ENCODE measurements at regions not wholly inside any gene's neighbourhood (a gene's known extent, or its start where the extent isn't known, plus 50 kb on each side); places are given as distances from the start of the nearest gene placed in this dataset.
"Not testable (repeated sequence)": the region's sequence is repeated elsewhere in the genome, so short reads cannot be mapped to it uniquely, and the experiment has no call there.

DNA sequence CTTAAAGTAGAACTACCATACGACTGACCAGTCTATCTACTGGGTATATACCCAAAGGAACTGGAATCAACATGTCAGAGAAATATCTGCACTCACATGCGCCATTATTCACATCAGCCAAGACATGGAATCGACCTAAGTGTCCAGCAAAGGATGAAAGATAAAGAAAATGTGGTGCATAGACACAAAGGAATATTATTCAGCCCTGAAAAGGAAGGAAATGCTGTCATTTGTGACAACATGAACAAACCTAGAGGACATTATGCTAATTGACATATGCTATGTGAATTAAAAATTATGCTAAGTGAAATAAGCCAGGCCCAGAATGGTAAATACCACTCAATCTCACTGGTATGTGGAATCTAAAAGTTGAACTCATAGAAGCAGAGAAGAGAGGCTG lies 123.7 kb downstream of the KLF6 start:
- DNase-seq = no peak

GRCh38 chr10:3660753-3661152 lies 124.3 kb downstream of the KLF6 start:
- no peak for DNase-seq

DNA sequence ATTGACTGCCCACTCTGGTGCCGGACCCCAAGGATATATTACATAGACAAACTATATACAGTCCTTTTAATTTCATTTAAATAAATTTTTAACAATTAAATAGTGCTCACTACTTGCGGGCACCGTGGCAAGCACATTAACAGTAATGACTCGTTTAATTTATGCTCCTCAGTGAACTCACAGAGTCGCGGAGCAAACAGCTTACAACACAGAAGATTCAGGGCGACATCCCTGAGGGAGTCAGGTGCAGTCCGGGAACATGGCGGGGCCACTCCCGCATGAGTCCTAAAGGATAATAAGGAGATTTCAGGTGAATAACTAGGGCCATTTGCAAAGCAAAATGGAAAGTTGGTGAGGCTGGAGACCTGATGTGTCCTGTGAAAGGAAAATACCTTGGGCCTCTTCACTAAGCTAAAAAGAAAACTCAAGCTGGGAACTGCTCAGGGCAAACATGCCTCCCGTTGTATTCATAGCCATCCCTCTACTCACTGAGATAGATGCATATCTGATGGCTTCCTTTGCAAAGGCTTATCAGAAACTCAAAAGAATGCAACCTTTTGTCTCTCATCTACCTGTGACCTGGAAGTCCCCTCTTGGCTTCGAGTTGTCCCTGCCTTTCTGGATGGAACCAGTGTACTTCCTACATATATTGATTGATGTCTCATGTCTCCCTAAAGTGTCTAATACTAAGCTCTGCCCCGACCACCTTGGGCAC lies 125.6 kb downstream of the KLF6 start:
- DNase-seq = no peak

- no peak for DNase-seq
These were observed 126.2 kb downstream of the KLF6 start for GRCh38 chr10:3658766-3659165.

DNA sequence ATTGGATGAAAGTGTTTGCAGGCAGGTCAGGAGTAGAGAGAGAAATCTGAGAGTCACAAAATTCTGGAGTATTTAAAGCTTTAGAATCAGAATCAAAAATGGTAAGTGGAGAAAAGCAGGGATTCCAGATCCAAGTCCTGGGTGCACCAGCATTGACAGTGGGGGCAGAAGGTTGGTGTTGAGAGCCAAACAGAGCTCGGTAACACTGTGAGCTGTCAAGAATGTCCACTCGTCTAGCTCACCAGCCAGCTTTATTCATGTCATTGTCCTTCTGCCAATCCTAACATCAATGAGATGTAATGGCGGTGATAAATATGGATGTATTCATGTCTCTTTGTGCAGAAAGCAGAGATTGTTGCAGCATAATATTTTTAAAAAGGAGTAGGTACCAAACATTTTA lies 128.8 kb downstream of the KLF6 start:
- no peak for DNase-seq

- DNase-seq = no peak
These were observed 129.5 kb downstream of the KLF6 start for GRCh38 chr10:3655528-3655927.

DNA sequence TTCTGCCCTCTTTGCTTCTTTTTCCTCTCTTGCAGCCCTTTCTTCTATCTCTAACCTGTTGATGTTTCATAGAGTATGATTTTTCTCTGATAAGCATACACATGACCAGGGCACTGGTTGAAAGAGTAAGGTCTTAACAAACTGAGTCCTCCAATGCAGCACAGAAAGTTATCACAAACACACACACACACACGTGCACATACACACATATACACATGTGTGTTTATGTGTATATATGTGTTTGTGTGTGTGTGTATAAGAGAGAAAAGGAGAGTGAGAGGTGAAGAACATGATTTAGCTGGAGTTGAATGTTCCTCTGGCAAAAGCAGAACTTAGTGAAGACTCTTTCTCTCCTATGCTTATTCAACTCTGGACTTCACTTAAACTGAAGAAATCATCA lies 130.0 kb downstream of the KLF6 start:
- DNase-seq = no peak

DNA sequence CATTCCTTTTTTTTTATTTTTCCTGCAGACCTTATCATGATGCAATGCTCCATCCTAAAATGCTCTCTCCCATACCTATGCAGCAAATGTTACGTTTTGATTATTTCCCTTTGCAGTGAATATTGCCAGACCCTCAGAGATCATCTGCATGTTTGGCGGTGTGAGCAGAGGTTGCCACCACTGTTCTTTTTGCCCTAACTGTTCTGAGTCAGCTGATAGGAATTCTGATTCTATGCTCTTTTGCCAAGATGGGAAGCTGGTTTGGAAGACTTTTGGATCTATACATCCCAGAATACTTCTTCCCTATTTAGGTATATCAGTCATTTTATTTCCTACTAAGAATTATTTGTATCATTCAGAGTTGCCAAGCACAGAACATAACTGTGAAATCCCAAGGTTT lies 130.5 kb downstream of the KLF6 start:
- DNase-seq = no peak

GRCh38 chr10:3653303-3653702 lies 131.7 kb downstream of the KLF6 start:
- not testable (repeated sequence) for DNase-seq

- DNase-seq = no peak
These were observed 132.1 kb downstream of the KLF6 start for GRCh38 chr10:3652886-3653285.

DNA sequence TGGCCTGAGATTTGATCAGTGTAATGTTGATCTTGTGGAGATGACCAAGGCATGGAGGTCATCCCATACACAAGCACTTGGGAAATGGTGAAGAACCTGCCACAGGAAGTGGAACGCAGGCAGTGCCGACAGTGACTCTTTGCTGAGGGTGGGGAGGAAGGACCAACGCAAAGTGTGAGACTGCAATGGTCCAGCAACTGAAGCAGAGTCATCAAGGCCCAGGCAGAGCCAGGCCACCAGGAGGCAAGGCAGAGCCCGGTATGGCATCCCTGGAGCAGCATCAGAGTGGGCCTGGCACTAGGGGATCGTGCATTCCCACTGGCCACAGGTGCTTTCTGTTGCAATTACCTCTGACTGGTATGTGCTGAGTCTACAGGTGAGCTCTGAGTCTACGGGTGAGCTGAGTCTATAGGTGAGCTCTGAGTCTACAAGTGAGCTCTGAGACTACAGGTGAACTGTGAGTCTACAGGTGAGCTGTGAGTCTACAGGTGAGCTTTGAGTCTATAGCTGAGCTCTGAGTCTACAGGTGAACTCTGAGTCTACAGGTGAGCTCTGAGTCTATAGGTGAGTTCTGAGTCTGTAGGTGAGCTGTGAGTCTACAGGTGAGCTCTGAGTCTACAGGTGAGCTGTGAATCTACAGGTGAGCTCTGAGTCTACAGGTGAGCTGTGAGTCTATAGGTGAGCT lies 132.9 kb downstream of the KLF6 start:
- DNase-seq = no peak

DNA sequence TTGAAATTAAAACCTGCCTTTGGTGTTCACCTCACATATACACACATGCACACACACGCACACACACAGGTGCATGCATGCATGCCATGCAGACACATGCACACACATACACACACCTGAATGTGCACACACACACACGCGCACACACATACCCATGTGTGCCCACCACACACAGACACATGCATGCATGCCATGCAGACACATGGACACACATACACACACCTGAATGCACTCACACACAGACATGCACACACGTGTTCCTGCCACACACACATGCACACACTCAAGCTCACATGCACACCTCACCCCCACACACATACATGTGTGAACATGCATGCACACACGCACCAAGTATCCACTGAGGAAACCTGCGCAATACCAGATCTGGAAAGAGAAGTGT lies 136.4 kb downstream of the KLF6 start:
- no peak for DNase-seq

- DNase-seq = no peak
These were observed 136.8 kb downstream of the KLF6 start for GRCh38 chr10:3648170-3648569.

- DNase-seq = no peak
These were observed 137.9 kb downstream of the KLF6 start for GRCh38 chr10:3647074-3647473.

GRCh38 chr10:3645406-3645805 lies 139.6 kb downstream of the KLF6 start:
- no peak for DNase-seq

GRCh38 chr10:3640816-3641215 lies 144.2 kb downstream of the KLF6 start:
- no peak for DNase-seq

DNA sequence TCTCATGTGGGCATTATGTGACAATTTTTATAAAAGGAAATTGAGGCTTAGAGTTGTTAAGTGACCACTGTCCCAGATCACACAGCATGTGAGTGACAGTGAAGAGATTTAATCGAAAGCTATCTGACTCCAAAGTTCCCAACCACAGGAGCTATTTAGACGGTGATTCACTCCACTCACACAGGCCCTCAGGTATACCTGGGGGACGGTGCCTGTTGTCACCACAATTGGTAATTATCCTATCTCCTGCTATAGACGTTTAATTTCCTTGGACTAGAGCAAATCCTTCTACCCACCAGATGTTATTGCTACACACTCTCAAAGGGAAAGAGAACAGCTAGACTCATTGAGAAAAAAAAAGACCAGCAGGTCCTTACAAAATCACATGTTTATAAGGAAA lies 145.5 kb downstream of the KLF6 start:
- no peak for DNase-seq

DNA sequence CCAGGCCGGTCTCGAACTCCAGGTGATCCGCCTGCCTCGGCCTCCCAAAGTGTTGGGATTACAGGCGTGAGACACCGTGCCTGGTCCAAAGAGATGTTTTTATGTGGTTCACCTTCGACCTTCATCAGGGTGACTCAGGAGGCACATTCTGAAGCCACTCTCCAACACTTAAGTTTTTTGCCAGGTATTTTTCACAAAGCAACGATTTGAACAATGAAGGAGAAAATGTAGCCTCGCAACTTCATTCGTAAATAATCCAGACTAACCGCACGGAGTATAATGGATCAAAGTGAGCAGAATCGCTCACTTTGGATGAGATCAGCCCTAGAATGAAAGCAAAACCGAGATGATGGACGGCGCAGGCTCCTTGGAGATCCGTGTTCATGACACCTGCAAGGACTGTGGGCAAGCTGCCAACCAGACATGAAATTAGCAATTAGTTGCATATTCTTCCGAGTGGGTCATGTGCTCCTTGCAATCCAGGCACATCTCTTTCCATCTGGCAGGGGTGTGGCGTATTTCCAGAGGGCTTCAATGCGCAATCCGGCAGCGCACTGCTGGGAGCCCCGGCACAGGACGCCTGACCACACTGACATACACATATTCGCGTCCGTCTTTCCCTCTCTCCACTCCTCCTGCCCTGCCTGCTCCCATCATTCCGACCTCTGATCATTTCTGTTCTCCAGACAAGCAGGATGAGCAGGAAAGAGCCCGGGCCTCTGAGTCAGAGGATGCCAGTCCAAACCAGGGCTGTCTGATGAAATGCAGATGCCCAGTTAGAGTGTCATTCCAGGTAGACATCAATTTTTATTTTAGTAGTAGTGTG lies 148.4 kb downstream of the KLF6 start:
- no peak for DNase-seq

DNA sequence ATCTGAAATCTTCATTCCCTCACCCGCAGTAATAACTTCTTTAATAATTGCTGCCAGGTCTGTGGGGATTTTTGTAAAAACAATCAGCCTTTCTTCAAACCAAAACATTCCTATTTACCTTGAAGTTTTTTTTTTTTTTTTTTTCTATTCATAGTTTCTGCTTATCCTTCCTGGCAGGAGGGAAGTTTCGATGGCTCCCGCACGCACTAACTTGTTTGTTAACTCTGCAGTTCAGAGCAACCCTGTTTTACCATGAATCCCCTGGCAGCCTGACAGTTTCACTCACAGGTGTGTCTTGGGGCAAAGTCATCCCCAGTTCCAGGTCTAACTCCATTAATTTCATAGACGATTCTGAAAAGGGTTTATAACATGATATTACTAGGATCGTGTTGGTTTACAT lies 149.3 kb downstream of the KLF6 start:
- DNase-seq = no peak

GRCh38 chr10:3635211-3635671 lies 149.8 kb downstream of the KLF6 start:
- no peak for DNase-seq

DNA sequence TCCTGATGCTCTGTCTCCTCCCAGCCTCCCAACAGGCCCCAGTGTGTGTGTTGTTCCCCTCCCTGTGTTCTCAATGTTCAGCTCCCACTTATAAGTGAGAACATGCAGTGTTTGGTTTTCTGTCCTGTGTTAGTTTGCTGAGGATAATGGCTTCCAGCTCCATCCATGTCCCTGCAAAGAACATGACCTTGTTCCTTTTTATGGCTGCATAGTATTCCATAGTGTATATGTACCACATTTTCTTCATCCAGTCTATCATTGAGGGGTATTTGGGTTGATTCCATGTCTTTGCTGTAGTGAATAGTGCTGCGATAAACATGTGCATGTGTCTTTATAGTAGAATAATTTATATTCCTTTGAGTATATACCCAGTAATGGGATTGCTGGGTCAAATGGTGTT lies 150.4 kb downstream of the KLF6 start:
- DNase-seq = not testable (repeated sequence)

DNA sequence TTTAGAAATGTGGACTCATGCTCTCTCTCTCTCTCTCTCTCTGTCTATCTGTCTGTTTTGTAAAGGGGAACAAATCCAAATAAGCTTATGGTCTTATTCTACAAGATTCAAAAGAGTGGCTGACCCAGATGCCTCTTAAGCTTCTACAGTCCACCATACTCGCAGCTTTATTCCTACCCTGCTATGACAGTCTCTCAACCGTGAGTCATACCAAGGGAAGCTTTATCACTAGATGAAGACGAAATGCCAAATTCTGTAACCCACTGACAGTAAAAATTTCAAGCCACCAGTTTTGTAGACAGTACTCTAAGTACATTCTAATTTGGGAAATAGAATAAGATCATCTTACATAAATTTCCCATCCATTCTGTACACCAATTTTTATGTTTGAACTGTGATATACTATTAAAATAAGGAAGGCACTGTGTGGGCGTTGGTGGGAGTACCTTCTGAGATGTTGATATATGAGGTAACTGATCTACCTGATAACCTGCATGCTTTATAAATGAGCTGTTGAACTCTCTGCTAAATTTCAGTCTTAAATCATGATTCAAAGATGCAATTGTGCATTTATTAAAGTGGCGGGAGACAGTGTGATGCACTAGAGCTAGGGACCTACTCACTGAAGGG lies 153.2 kb downstream of the KLF6 start:
- DNase-seq = no peak

All from hypothalamus (tissue), 51 donors.